HepG2 (cell line): ENCODE measurements at regions not wholly inside any gene's neighbourhood (a gene's known extent, or its start where the extent isn't known, plus 50 kb on each side); places are given as distances from the start of the nearest gene placed in this dataset.

Experiments used
- E2F5 ChIP-seq: sonication (generic); formaldehyde crosslinking; conservative IDR thresholded peaks from 2 replicates; pipeline ENCODE4 v1.4.0; 2020; ENCODE audit warnings: missing genetic modification reagents
- HHEX ChIP-seq: IDR thresholded peaks from 2 replicates; pipeline ENCODE4 v1.6.1; 2016; ENCODE audit warnings: control low read depth
- KLF9 ChIP-seq: IDR thresholded peaks from 2 replicates; pipeline ENCODE4 v1.6.1; 2016; ENCODE audit warnings: low read depth
- RNF219 ChIP-seq: sonication (generic); formaldehyde crosslinking; IDR thresholded peaks from 2 replicates; pipeline ENCODE4 v1.5.0; 2020; ENCODE audit warnings: mild to moderate bottlenecking, missing genetic modification reagents
- SPEN ChIP-seq: sonication (generic); formaldehyde crosslinking; IDR thresholded peaks from 2 replicates; pipeline ENCODE4 v1.5.1; 2020; ENCODE audit warnings: low read depth, mild to moderate bottlenecking, missing genetic modification reagents
- ZNF142 ChIP-seq: sonication (generic); formaldehyde crosslinking; IDR thresholded peaks from 2 replicates; pipeline ENCODE4 v1.4.0; 2020; ENCODE audit warnings: missing genetic modification reagents
- ZNF513 ChIP-seq: sonication (generic); formaldehyde crosslinking; conservative IDR thresholded peaks from 2 replicates; pipeline ENCODE4 v1.5.0; 2020; ENCODE audit warnings: missing genetic modification reagents

GRCh38 chr15:75779504-75779903 lies 63.7 kb upstream of the UBE2Q2 start (continued):
- no peak for TF ChIP-seq ZNF142 (CRISPR knock-in tag)
- TF ChIP-seq E2F5 (CRISPR knock-in tag), result no peak
- TF ChIP-seq SPEN, result no peak
- TF ChIP-seq ZNF513 (CRISPR knock-in tag), result no peak
- TF ChIP-seq KLF9 (CRISPR knock-in tag), result no peak
- TF ChIP-seq RNF219 (CRISPR knock-in tag), result no peak
- TF ChIP-seq HHEX (CRISPR knock-in tag), result no peak
